ENCODE measurements at regions not wholly inside any gene's neighbourhood (a gene's known extent, or its start where the extent isn't known, plus 50 kb on each side); places are given as distances from the start of the nearest gene placed in this dataset.

GRCh38 chr19:27859689-27860088 lies 1353.3 kb downstream of the UQCRFS1 start:
- no peaks in the 10 kb centered on the region for H3K9me1 ChIP-seq (replicated peaks; ENCODE audit: control insufficient read depth, extremely low read depth, insufficient read depth, low read length)
- no peaks in the 10 kb centered on the region for H3K9me3 ChIP-seq (replicated peaks; ENCODE audit: control insufficient read depth, insufficient read depth, low read length)
- dilution Hi-C loops (cut with MboI; ENCODE audit: extremely low pct_ligation_motif_present, low sequenced_read_pairs) = no loop called here
- DNase-seq (ENCODE audit: low read depth, low spot score) (no peak), FAIRE-seq (no peak)
- ChIA-PET CTCF (no interaction called here), POLR2A (no interaction called here)
- no peaks in the 10 kb centered on the region for H3K4me1 ChIP-seq (ENCODE audit: control insufficient read depth, extremely low read depth, insufficient read depth, low read length)
- H4K20me1 ChIP-seq (replicated peaks; ENCODE audit: control insufficient read depth, extremely low read depth, insufficient read depth, low read length) = no peaks in the 10 kb centered on the region
- H3K36me3 ChIP-seq (ENCODE audit: control insufficient read depth in 2 of 2, extremely low read depth in 1 of 2, insufficient read depth in 2 of 2, low read length in 2 of 2) = no peaks in the 10 kb centered on the region
- H3K4me3 ChIP-seq (replicated peaks in 1 of 3; ENCODE audit: insufficient read depth in 1 of 3, low read depth in 1 of 3, low read length in 3 of 3) = no peak overlapping the region
- no peak overlapping the region for H2AFZ ChIP-seq (ENCODE audit: low read depth, low read length)
- H3K4me2 ChIP-seq (ENCODE audit: insufficient read depth, low read length) = no peak overlapping the region
- BruUV-seq (replicated peaks) = no TSS peak
- H3K27ac ChIP-seq (ENCODE audit: insufficient read depth, low read depth, low read length) = no peak overlapping the region
- intact Hi-C loops (cut with micrococcal nuclease) = no loop called here
- H3K9ac ChIP-seq (replicated peaks; ENCODE audit: extremely low read depth, insufficient read depth, low read length) = no peak overlapping the region
- H3K79me2 ChIP-seq (ENCODE audit: control insufficient read depth, insufficient read depth, low read length) = no peaks in the 10 kb centered on the region
- H3K27me3 ChIP-seq (ENCODE audit: control insufficient read depth in 2 of 2, insufficient read depth in 2 of 2, low read length in 2 of 2) = no peaks in the 10 kb centered on the region
- TF ChIP-seq CTCF (IDR thresholded peaks at IDR 0.05; ENCODE audit: extremely low read depth in 1 of 2, insufficient read depth in 1 of 2, low read depth in 1 of 2, low read length in 2 of 2) (no peak), POLR2AphosphoS5 (IDR thresholded peaks at IDR 0.05; ENCODE audit: insufficient read depth, low read depth, low read length) (no peak), GATA2 (IDR thresholded peaks at IDR 0.05; ENCODE audit: insufficient read depth, insufficient read length, low read depth, low read length) (no peak), MYC (IDR thresholded peaks at IDR 0.05; ENCODE audit: low read depth, low read length) (no peak), JUN (IDR thresholded peaks at IDR 0.05; ENCODE audit: borderline replicate concordance, insufficient read depth, insufficient read length, low read depth) (no peak), EZH2 (IDR thresholded peaks at IDR 0.05; ENCODE audit: borderline replicate concordance, low read depth, low read length, severe bottlenecking) (no peak), FOS (IDR thresholded peaks at IDR 0.05; ENCODE audit: borderline replicate concordance, insufficient read depth, low read length) (no peak), MAX (IDR thresholded peaks at IDR 0.05; ENCODE audit: insufficient read depth, insufficient read length) (no peak), POLR2A (IDR thresholded peaks at IDR 0.05; ENCODE audit: low read depth, low read length) (no peak)

Data from endothelial cell of umbilical vein (primary cell).